ENCODE measurements at regions not wholly inside any gene's neighbourhood (a gene's known extent, or its start where the extent isn't known, plus 50 kb on each side); places are given as distances from the start of the nearest gene placed in this dataset.

DNA sequence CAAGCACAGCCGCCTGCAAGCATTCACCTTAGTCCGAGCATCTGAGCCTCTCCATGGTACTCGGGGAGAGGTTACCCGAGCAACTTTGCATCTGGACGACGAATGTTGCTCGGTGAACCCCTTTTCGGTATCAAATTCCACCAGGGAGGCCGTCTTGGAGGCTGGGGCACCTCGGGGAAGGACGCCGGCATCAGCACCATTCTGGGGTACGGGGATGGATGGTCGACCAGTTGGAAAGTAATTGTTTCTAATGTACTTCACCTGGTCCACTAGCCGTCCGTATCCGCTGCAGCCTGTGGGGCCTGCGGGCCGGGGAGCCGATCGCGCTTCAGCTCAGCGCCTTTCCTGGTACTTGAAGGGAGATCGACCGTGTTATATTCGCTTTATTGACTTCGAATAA, 161.7 kb upstream of the RTL1 start:
- TF ChIP-seq POLR2AphosphoS5 (IDR thresholded peaks at IDR 0.05; ENCODE audit: low read depth, low read length), result no peak
- TF ChIP-seq CTCF (IDR thresholded peaks at IDR 0.05), result no peak
- no peak for TF ChIP-seq TCF7L2 (IDR thresholded peaks at IDR 0.05; ENCODE audit: low read depth, low read length)
- TF ChIP-seq REST (IDR thresholded peaks at IDR 0.05; ENCODE audit: insufficient read depth in 1 of 2, low read depth in 2 of 2, low read length in 1 of 2), result no peak
- no peak for TF ChIP-seq SIN3A (IDR thresholded peaks at IDR 0.05; ENCODE audit: borderline replicate concordance, insufficient read depth, low read depth, low read length)

Data from Panc1 (cell line).